T-helper 1 cell treated with Interleukin-12 subunit alpha and Interleukin-12 subunit beta and Interleukin-4 antibody, amounts not matched to agents 30 μg/mL and 1 μg/mL, for 36 hours (primary cell): ENCODE measurements at regions not wholly inside any gene's neighbourhood (a gene's known extent, or its start where the extent isn't known, plus 50 kb on each side); places are given as distances from the start of the nearest gene placed in this dataset.
"Not testable (repeated sequence)": the region's sequence is repeated elsewhere in the genome, so short reads cannot be mapped to it uniquely, and the experiment has no call there.

Source experiments
- H3K27ac Mint-ChIP-seq: one replicate; pipeline ENCODE4 v1.8.0; 2021; ENCODE audit warnings: mild to moderate bottlenecking, mixed read lengths
- H3K27me3 Mint-ChIP-seq: one replicate; pipeline ENCODE4 v1.8.0; 2021; ENCODE audit warnings: low read depth, mixed read lengths
- H3K36me3 Mint-ChIP-seq: one replicate; pipeline ENCODE4 v1.8.0; 2021; ENCODE audit warnings: low read depth, mixed read lengths
- H3K4me1 Mint-ChIP-seq: one replicate; pipeline ENCODE4 v1.8.0; 2021; ENCODE audit warnings: low read depth, mixed read lengths
- H3K4me3 Mint-ChIP-seq: one replicate; pipeline ENCODE4 v1.8.0; 2021; ENCODE audit warnings: mild to moderate bottlenecking, moderate library complexity, mixed read lengths
- H3K9me3 Mint-ChIP-seq: one replicate; pipeline ENCODE4 v1.8.0; 2021; ENCODE audit warnings: mixed read lengths

DNA sequence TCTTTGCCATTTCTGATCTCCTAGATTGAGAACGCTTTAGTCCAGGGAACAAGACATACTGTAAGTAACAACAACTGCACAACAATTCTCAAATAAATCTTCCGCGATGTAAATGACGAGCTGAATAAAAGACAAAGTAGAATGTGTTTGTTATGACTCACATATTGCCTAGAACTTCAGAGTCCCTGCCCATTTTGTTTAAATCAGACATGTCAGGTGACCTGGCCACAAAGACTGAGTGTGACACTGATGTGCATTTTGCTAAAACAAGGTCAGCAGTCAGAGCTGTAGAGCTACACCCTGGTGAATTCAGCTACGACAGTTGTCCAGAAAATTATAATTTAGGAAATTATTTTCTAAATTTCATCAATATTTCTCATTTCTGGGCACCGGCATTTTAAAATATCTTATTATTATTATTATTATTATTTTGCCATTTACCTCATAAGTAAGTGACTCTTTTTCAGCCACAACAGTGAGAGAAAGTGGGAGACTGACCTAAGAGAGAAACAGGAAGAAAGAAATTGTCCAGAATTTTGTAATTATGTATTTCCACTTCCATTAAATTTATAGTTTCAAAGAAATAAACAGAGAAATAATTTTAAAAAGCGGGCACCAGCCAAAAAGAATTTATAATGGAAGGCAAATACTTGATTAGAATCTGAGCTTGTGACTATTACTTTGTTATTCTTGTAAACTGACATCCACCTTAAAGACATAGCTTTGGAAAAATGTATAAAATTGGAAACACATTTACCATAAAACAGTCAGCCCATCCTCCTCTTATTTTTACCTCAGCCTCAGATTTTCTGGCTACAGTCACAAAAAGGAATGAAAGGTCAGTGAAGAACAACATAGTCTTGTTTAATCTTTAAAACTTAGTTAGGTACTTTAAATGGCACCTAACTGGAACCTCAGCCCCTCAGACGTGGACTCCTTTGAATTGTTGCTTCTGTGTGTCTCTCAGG is 157.0 kb upstream of the CITED2 start:
- Mint-ChIP-seq H3K27ac (peak overlapping the region; percentile 46), H3K9me3 (peaks cover 20% of the 10 kb centered on the region), H3K36me3 (peaks cover 9% of the 10 kb centered on the region), H3K27me3 (no peaks in the 10 kb centered on the region), H3K4me3 (peak overlapping the region; percentile 12), H3K4me1 (peaks cover 42% of the 10 kb centered on the region)

DNA sequence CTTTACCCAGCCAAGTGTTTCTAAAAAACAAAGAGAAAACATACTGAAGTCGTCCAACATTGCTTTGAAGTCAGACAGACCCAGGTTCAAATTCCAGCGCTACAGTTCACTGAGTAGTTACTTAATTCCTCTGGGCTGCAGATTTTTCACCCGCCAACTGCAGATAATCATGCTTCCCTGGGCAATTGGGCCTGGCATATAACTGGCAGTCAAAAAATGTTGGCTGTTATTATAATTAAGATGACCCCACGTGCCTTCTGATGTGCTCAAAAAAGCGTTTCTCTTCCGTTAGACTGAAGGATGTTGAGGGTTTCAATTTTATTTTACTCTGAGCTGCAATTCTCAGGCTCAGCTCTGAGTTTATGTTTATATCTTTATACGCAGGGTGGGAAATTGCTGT is 156.1 kb upstream of the CITED2 start:
- Mint-ChIP-seq H3K27me3 (no peaks in the 10 kb centered on the region), H3K4me1 (peaks cover 34% of the 10 kb centered on the region), H3K9me3 (peaks cover 20% of the 10 kb centered on the region), H3K4me3 (no peak overlapping the region), H3K36me3 (peaks cover 9% of the 10 kb centered on the region), H3K27ac (peak overlapping the region; percentile 46)

DNA sequence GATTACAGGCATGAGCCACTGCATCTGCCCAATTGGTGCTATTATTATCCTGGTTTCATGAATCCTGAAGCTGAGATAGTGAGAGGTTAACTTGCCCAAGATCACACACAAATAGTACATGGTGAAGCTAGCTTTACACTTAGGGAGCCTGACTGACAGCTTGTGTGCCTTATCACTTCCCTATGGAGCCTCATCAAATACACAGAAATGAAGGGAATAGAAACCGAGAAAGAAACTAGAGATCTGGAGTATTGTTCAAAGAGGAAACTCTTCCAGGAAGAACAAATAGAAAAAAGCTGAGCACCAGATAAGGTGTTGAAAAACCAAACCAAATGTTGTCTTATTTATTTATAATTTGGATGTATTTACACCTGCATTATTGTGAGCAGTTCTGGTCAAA is 155.0 kb upstream of the CITED2 start:
- H3K9me3 Mint-ChIP-seq: peaks cover 23% of the 10 kb centered on the region
- peaks cover 31% of the 10 kb centered on the region for H3K4me1 Mint-ChIP-seq
- no peaks in the 10 kb centered on the region for H3K27me3 Mint-ChIP-seq
- no peak overlapping the region for H3K4me3 Mint-ChIP-seq
- H3K27ac Mint-ChIP-seq: no peak overlapping the region
- peaks cover 11% of the 10 kb centered on the region for H3K36me3 Mint-ChIP-seq

DNA sequence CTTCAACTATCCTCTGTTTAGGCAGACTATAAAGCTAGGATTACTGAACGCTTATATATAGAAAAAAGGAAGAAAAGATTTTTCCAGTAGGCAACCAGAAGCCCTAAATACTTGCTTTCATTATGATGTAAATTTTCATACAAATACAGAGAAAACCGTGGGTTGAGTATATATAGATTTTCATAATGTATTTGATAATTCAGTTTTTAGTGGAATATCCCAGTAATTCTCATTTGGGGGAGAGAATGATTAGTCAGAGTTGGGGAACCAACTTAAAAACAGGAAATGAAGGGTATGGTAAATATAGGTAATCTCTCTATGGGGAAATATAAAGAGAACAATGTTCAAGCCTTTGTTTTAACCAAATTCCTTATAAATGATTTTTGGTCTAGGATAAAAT is 154.0 kb upstream of the CITED2 start:
- Mint-ChIP-seq H3K4me3 (no peak overlapping the region), H3K27me3 (peaks cover under 1% of the 10 kb centered on the region), H3K27ac (no peak overlapping the region), H3K4me1 (peaks cover 22% of the 10 kb centered on the region), H3K9me3 (peaks cover 23% of the 10 kb centered on the region), H3K36me3 (peaks cover 9% of the 10 kb centered on the region)

DNA sequence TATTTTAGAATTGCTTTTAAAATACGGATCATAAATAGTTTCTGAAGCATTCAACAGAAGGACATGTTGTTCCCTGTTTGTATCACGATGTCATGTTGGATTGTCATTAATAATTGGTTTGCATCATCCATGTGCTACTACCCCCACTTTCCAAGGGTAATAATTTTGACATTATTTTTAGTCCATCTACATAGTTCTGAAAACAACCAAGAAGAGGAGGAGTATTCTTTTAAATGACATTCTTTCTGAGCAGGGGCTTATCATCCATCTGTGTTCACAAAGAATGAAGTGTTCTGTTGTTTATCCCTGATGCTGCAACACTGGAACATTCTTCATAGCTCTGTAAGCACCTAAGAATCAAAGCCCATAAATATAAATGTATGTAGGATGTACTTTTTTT is 151.0 kb upstream of the CITED2 start:
- peaks cover 10% of the 10 kb centered on the region for H3K4me1 Mint-ChIP-seq
- peaks cover 6% of the 10 kb centered on the region for H3K36me3 Mint-ChIP-seq
- H3K27me3 Mint-ChIP-seq: peaks cover 4% of the 10 kb centered on the region
- peaks cover 27% of the 10 kb centered on the region for H3K9me3 Mint-ChIP-seq
- H3K4me3 Mint-ChIP-seq: no peak overlapping the region
- H3K27ac Mint-ChIP-seq: no peak overlapping the region

DNA sequence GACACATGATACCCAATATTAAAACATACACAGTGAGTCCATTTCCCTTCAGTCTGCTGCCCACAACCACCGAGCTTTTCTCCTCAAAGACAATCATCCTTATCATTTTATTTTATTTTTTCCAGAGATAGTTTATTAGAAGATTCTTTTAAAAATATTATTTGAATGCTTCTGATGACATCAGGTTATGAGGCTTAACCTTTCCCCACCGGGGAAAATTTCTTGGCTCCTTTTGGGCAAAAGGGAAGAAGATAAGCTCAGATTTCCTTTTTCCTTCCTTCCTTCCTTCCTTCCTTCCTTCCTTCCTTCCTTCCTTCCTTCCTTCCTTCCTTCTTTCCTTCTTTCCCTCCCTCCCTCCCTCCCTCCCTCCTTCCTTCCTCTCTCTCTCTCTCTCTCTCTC is 149.5 kb upstream of the CITED2 start:
- peaks cover 5% of the 10 kb centered on the region for H3K4me1 Mint-ChIP-seq
- H3K36me3 Mint-ChIP-seq: peaks cover 1% of the 10 kb centered on the region
- peaks cover 21% of the 10 kb centered on the region for H3K9me3 Mint-ChIP-seq
- no peak overlapping the region for H3K4me3 Mint-ChIP-seq
- H3K27me3 Mint-ChIP-seq: peaks cover 4% of the 10 kb centered on the region
- H3K27ac Mint-ChIP-seq: no peak overlapping the region

DNA sequence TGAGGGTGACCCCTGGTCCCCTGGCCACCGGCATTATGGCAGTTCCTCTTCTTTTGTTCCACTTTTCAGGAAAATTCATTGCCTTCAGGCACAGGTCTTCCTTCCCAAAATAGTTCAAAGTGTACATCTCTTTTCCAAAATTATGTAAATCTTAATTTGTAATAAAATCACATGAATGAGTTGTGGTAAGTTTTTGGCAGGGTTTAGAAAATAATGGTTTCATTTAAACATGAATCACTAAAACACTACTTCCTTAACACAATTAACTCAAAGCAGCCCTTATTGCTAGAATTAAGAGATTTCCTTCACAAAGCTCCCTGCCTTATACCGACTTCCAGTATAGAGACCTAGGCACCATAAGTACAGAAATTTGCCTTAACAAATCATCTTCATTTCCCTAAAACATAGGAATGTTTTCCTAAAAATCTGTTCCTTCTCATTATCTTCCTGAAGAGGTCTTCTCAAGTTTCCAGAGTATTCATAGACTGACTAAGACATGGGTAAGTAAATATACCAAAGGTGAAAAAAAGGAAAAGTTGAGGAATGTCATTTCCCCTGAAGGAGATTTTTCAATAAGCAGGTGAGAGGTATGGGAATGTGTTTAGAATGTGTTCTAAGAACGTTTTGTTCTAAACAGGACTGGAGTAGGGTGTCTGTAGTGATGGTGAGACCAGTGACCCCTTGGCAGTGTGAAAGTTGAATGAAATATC is 148.2 kb upstream of the CITED2 start:
- Mint-ChIP-seq H3K27me3 (peaks cover 4% of the 10 kb centered on the region), H3K9me3 (peaks cover 14% of the 10 kb centered on the region), H3K36me3 (peaks cover 1% of the 10 kb centered on the region), H3K4me1 (no peaks in the 10 kb centered on the region), H3K4me3 (no peak overlapping the region), H3K27ac (no peak overlapping the region)

DNA sequence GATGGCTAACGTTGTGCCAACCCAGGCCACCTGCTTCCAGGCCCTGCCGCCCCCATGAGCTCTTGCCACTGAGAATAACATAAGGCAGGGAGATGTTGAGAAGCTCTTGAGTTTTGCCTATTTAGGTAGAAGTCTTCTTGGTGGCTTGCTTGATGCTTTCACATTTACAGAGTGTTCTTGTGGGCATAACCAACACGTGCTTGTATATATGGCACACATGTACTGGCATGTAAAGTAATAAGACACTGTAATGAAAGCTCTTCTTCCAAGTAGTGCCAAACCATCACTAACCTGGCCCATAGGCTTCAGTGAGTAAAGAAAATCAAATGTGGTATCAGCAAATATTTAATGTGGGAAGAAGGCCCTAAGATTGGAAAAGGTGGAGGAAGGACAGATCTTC is 146.9 kb upstream of the CITED2 start:
- Mint-ChIP-seq H3K27ac (no peak overlapping the region), H3K4me3 (no peak overlapping the region), H3K4me1 (no peaks in the 10 kb centered on the region), H3K27me3 (peaks cover 4% of the 10 kb centered on the region), H3K9me3 (peaks cover 7% of the 10 kb centered on the region), H3K36me3 (peaks cover 1% of the 10 kb centered on the region)

DNA sequence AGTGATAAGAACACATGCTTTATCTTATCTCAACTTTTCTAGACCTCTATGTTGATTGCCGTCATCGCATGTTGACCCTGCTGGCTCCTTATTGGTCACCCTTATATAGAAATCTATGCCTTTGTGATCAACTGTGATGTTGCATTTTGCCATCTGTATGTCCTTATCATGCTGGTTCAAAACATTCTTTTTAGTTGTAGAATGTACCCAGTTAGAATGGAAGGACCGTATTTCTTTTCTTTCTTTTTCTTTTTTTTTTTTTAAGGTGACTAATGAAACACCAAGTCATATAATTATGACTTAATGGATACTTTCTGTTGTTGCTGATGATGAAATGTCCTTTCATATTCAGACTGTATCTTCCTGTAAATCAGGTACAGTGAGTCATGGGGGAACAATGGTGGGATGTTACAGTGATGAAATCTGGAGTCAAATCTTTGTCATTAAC is 145.9 kb upstream of the CITED2 start:
- Mint-ChIP-seq H3K36me3 (peaks cover under 1% of the 10 kb centered on the region), H3K27me3 (peaks cover 4% of the 10 kb centered on the region), H3K9me3 (peaks cover 5% of the 10 kb centered on the region), H3K27ac (no peak overlapping the region), H3K4me1 (peaks cover under 1% of the 10 kb centered on the region), H3K4me3 (no peak overlapping the region)

DNA sequence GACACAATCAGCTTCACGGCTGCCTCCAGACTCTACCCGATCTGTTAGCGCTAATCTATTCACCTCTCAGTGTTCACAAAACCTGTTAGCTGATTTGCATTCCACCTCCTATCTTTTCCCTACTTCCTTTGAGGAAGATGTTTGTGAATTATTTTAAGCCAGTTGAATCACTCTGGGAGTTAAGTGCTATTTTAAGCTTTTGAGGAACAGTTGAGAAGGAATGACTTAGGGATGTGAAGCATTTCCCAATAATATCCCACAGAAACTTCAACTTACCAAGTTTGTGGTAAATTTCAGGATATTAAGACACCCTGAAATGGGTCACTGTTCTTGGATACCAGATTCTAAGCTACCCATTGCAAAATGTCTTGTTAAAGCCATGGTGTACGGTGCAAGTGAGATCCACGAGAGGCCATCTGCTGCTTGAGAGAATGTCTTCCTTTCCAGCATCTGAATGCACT is 145.2 kb upstream of the CITED2 start:
- Mint-ChIP-seq H3K4me1 (peaks cover 3% of the 10 kb centered on the region), H3K36me3 (no peaks in the 10 kb centered on the region), H3K27me3 (peaks cover 4% of the 10 kb centered on the region), H3K27ac (no peak overlapping the region), H3K9me3 (peaks cover 4% of the 10 kb centered on the region), H3K4me3 (no peak overlapping the region)

DNA sequence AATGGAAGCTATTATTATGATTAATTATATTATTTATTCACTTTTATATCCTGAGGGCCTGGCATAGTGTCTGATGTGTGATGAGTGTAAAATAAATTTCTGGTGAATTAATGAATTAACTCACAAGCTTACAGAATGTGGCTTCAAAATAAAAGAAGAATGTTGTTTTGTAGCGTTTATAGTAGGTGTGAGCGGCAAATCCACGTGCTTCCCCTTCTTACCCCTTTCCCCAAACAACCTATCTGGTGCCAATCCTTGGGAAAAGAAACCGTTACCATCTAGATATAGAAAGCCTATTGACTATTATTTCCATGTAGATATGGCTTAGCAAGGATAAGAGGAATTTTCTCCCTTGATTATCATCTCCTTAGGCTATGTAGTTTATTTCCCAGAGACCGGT is 144.6 kb upstream of the CITED2 start:
- H3K27me3 Mint-ChIP-seq: peaks cover 4% of the 10 kb centered on the region
- H3K4me3 Mint-ChIP-seq: no peak overlapping the region
- H3K4me1 Mint-ChIP-seq: peaks cover 5% of the 10 kb centered on the region
- H3K27ac Mint-ChIP-seq: no peak overlapping the region
- peaks cover 4% of the 10 kb centered on the region for H3K9me3 Mint-ChIP-seq
- no peaks in the 10 kb centered on the region for H3K36me3 Mint-ChIP-seq

DNA sequence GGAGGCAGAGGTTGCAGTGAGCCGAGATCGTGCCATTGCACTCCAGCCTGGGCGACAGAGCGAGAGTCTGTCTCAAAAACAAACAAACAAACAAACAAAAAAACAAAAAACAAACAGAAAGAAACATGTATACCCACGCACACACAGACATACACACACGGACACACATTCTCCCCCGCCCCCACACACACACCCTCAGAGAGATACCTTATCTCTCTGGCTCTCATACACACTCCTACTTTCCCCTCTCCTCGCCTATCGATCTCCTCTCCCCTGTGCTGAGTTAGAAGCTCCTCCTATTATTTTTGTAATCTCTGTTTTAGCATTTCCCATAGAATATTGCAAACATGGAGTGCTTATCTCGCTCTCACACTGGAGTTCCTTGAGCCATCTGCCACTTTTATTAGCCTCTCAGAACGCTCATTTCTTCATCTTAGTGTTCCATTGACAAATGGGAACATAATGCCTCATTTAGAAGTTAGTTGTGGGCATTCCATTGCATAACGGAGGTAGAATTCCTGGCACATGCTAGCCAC is 144.2 kb upstream of the CITED2 start:
- Mint-ChIP-seq H3K9me3 (peaks cover 4% of the 10 kb centered on the region), H3K36me3 (no peaks in the 10 kb centered on the region), H3K27ac (no peak overlapping the region), H3K4me3 (no peak overlapping the region), H3K27me3 (peaks cover 4% of the 10 kb centered on the region), H3K4me1 (peaks cover 5% of the 10 kb centered on the region)

DNA sequence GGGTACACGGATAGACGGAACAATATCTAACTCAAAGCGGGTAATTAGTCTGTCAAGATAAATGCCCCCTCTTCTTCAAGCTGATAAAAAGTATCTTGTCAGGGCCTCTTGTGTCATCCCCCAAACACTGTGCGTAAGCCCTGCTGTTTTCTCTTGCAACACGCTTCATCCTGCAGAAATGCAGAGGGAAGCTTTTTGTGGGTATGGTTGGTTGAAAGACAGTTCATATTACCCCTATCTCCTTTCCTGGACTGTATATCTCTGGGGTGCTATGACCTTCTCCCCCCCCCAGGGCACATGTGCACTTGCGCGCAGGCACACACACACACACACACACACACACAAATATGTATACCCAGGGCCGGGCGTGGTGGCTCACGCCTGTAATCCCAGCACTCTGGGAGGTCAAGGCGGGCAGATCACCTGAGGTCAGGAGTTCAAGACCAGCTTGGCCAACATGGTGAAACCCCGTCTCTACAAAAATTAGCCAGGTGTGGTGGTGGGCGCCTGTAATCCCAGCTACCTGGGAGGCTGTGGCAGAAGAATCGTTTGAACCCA is 143.6 kb upstream of the CITED2 start:
- not testable (repeated sequence) for H3K27ac Mint-ChIP-seq, H3K36me3 Mint-ChIP-seq, H3K9me3 Mint-ChIP-seq, H3K27me3 Mint-ChIP-seq, H3K4me1 Mint-ChIP-seq, H3K4me3 Mint-ChIP-seq

DNA sequence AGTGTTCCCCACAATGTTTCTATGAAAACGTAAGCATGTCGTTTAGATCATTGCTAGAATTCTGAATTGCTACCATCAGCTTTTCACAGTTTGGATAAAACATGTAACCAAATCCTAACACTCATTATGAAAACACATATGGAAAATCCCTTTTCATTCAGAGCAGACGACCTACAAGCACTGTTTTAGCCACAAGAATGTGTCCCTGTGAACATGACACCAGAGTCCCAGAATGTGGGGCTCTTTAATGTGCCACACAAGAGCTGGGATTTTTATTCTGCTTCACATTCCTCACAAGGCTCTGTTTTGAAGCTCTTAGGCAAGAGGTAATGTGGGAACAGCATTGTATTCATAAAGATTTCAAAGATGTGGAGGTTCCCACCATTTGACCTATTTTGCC is 141.1 kb upstream of the CITED2 start:
- no peak overlapping the region for H3K27ac Mint-ChIP-seq

More for the DNA sequence above, 141.1 kb upstream of the CITED2 start:
- Mint-ChIP-seq H3K4me1 (peaks cover 5% of the 10 kb centered on the region), H3K4me3 (no peak overlapping the region), H3K27me3 (peaks cover 3% of the 10 kb centered on the region), H3K9me3 (no peaks in the 10 kb centered on the region), H3K36me3 (no peaks in the 10 kb centered on the region)
